ENCODE measurements at regions not wholly inside any gene's neighbourhood (a gene's known extent, or its start where the extent isn't known, plus 50 kb on each side); places are given as distances from the start of the nearest gene placed in this dataset.

- DNase-seq (ENCODE audit: low read depth) (no peak), FAIRE-seq (no peak)
- Histone ChIP-seq H3K36me3 (ENCODE audit: control insufficient read depth, insufficient read depth, low read length) (no peaks in the 10 kb centered on the region), H3K4me3 (ENCODE audit: low read depth, low read length) (no peak overlapping the region), H3K27me3 (ENCODE audit: control insufficient read depth, insufficient read depth, low read length) (no peaks in the 10 kb centered on the region)
- no peak for TF ChIP-seq CTCF (IDR thresholded peaks at IDR 0.05; ENCODE audit: insufficient read depth, low read length, severe bottlenecking)
Measured at GRCh38 chr17:34502426-34502825, 77.0 kb upstream of the TMEM132E start.

DNA sequence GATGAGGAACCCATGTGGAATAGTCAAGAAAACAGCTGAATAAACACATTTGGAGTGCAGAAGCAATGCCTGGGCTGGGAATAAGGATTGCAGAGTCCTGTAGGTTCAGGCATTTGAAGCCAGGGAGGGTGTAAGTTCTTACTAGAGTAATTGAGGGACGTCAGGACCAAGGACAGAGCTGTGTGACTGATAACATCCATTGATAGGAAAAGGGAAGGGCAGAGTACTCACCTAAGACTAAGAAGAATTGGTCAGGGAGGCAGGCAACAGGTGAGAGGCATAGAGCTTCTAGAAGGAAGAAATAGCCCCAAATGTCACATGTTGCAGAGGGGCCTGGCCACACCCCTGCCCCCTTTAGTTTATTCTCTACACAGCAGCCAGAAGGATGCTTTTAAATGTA is 79.8 kb upstream of the TMEM132E start:
- no peak for TF ChIP-seq CTCF (IDR thresholded peaks at IDR 0.05; ENCODE audit: insufficient read depth, low read length, severe bottlenecking)
- DNase-seq (ENCODE audit: low read depth) (peak; percentile 35), FAIRE-seq (no peak)
- Histone ChIP-seq H3K4me3 (ENCODE audit: low read depth, low read length) (no peak overlapping the region), H3K36me3 (ENCODE audit: control insufficient read depth, insufficient read depth, low read length) (no peaks in the 10 kb centered on the region), H3K27me3 (ENCODE audit: control insufficient read depth, insufficient read depth, low read length) (no peaks in the 10 kb centered on the region)

DNA sequence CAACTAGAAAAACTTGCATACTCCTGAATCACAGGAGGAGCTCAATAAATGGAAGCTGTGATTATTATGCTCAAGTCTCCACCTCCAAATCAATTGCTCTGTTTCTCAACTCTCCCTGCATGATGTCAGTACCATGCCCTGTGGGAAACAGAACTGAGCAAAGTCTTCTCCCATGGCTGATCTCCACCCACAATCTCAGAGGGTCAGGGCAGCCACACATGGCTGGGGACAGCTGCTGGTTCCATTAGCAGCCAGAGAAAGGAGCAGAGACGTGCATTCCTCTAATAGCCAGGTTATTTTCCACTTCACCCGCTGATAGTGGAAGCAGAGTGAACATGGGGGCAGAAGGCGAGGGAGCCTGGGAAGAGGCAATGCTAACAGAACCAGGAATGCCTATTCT is 85.5 kb upstream of the TMEM132E start:
- FAIRE-seq (no peak), DNase-seq (ENCODE audit: low read depth) (no peak)
- Histone ChIP-seq H3K36me3 (ENCODE audit: control insufficient read depth, insufficient read depth, low read length) (no peaks in the 10 kb centered on the region), H3K4me3 (ENCODE audit: low read depth, low read length) (no peak overlapping the region), H3K27me3 (ENCODE audit: control insufficient read depth, insufficient read depth, low read length) (no peaks in the 10 kb centered on the region)
- no peak for TF ChIP-seq CTCF (IDR thresholded peaks at IDR 0.05; ENCODE audit: insufficient read depth, low read length, severe bottlenecking)

- no peak for DNase-seq (ENCODE audit: low read depth)
- Histone ChIP-seq H3K36me3 (ENCODE audit: control insufficient read depth, insufficient read depth, low read length) (no peaks in the 10 kb centered on the region), H3K27me3 (ENCODE audit: control insufficient read depth, insufficient read depth, low read length) (no peaks in the 10 kb centered on the region), H3K4me3 (ENCODE audit: low read depth, low read length) (no peak overlapping the region)
- FAIRE-seq, result no peak
- no peak for TF ChIP-seq CTCF (IDR thresholded peaks at IDR 0.05; ENCODE audit: insufficient read depth, low read length, severe bottlenecking)
Measured at GRCh38 chr17:34487626-34488025, 91.8 kb upstream of the TMEM132E start.

- no peak for TF ChIP-seq CTCF (IDR thresholded peaks at IDR 0.05; ENCODE audit: insufficient read depth, low read length, severe bottlenecking)
- H3K27me3 ChIP-seq (ENCODE audit: control insufficient read depth, insufficient read depth, low read length), result no peaks in the 10 kb centered on the region
- DNase-seq (ENCODE audit: low read depth) (no peak), FAIRE-seq (no peak)
- no peaks in the 10 kb centered on the region for H3K36me3 ChIP-seq (ENCODE audit: control insufficient read depth, insufficient read depth, low read length)
- H3K4me3 ChIP-seq (ENCODE audit: low read depth, low read length), result no peak overlapping the region
Measured at GRCh38 chr17:34486761-34487160, 92.6 kb upstream of the TMEM132E start.

DNA sequence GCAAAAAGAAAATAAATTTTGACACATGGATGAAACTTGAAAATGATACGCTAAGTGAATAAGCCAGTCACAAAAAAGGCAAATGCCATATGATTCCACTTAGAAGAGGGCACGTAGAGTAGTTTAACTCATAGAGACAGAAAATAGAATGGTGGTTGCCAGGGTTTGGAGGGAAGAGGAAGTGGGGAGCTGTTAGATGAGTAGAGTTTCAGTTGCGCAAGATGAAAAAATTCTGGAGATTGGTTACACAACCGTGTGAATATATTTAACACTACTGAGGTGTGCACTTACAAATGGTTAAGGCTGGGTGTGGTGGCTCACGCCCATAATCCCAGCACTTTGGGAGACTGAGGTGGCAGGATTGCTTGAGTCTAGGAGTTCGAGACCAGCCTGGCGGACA is 93.4 kb upstream of the TMEM132E start:
- Histone ChIP-seq H3K27me3 (ENCODE audit: control insufficient read depth, insufficient read depth, low read length) (no peaks in the 10 kb centered on the region), H3K36me3 (ENCODE audit: control insufficient read depth, insufficient read depth, low read length) (no peaks in the 10 kb centered on the region), H3K4me3 (ENCODE audit: low read depth, low read length) (no peak overlapping the region)
- TF ChIP-seq CTCF (IDR thresholded peaks at IDR 0.05; ENCODE audit: insufficient read depth, low read length, severe bottlenecking), result no peak
- FAIRE-seq (no peak), DNase-seq (ENCODE audit: low read depth) (peak; percentile 1)

Data from bronchial epithelial cell (primary cell).